ENCODE measurements at regions not wholly inside any gene's neighbourhood (a gene's known extent, or its start where the extent isn't known, plus 50 kb on each side); places are given as distances from the start of the nearest gene placed in this dataset.
"Not testable (repeated sequence)": the region's sequence is repeated elsewhere in the genome, so short reads cannot be mapped to it uniquely, and the experiment has no call there.

DNA sequence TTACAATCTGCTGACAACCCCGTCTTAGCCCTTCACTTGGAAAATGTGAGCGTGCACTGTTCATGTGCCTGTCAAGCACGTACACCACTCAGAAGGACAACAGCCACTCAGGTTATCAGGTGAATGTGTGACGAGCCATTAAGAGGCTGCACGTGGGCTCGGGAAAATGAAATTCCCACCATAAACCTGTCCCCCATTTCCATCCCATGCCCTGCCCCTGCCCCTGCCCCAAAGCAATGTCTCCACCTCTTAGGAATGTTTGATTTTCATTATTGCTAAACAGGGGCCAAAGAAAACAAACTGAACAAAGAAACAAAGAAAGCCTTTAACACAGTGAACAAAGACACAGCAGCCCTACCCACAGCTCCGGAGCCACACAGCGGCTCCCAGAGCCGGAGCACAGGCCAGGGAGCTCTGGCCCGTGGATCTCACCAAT is 90.5 kb downstream of the TMEM18 start:
- no peaks in the 10 kb centered on the region for H3K4me1 ChIP-seq (ENCODE audit: control insufficient read depth in 1 of 2, low read depth in 2 of 2)
- no peaks in the 10 kb centered on the region for H3K27me3 ChIP-seq (replicated peaks; ENCODE audit: insufficient read depth)
- H3K4me3 ChIP-seq, result no peak overlapping the region
- no peak overlapping the region for H3K27ac ChIP-seq
- DNase-seq (ENCODE audit: low spot score) (no peak), ATAC-seq (ENCODE audit: insufficient number of reproducible peaks, low FRiP score, low read depth) (no peak)
- H3K36me3 ChIP-seq, result no peaks in the 10 kb centered on the region
- no peaks in the 10 kb centered on the region for H3K9me3 ChIP-seq
- no peak for TF ChIP-seq CTCF (IDR thresholded peaks at IDR 0.05)

GRCh38 chr2:584863-585823 is 92.1 kb downstream of the TMEM18 start:
- Histone ChIP-seq H3K4me1 (ENCODE audit: control insufficient read depth in 1 of 2, low read depth in 2 of 2) (no peaks in the 10 kb centered on the region), H3K27me3 (replicated peaks; ENCODE audit: insufficient read depth) (no peaks in the 10 kb centered on the region), H3K9me3 (no peaks in the 10 kb centered on the region), H3K36me3 (no peaks in the 10 kb centered on the region), H3K27ac (no peak overlapping the region), H3K4me3 (no peak overlapping the region)
- no peak for DNase-seq (ENCODE audit: low spot score)
- no peak for TF ChIP-seq CTCF (IDR thresholded peaks at IDR 0.05)
- no peak for ATAC-seq (ENCODE audit: insufficient number of reproducible peaks, low FRiP score, low read depth)

DNA sequence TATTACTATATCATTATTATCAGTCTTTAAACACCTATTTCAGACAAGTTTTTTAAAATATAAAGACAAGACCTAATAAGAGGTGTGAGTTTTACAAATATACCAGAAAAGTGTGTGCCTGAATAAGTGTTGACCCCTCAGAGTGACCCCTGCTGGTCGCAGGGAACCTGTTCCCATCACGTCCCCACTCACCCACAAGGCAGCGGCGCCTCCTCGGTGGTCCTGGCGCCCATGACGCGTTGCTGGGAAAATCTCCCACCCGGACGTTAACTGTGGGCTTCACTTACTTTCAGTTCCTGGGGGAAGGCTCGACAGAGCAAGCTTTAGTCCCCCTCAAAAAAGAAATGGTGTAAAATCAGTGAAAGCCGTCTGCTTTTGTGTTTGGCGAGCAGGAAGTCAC is 93.5 kb downstream of the TMEM18 start:
- H3K4me3 ChIP-seq, result no peak overlapping the region

GRCh38 chr2:582792-583528 is 94.2 kb downstream of the TMEM18 start:
- H3K27me3 ChIP-seq (replicated peaks; ENCODE audit: insufficient read depth), result no peaks in the 10 kb centered on the region
- H3K27ac ChIP-seq, result no peak overlapping the region
- ATAC-seq (ENCODE audit: insufficient number of reproducible peaks, low FRiP score, low read depth) (no peak), DNase-seq (ENCODE audit: low spot score) (no peak)
- H3K4me1 ChIP-seq (ENCODE audit: control insufficient read depth in 1 of 2, low read depth in 2 of 2), result no peaks in the 10 kb centered on the region
- TF ChIP-seq CTCF (IDR thresholded peaks at IDR 0.05), result no peak
- H3K36me3 ChIP-seq, result no peaks in the 10 kb centered on the region
- no peak overlapping the region for H3K4me3 ChIP-seq
- no peaks in the 10 kb centered on the region for H3K9me3 ChIP-seq

More for the DNA sequence above, 93.5 kb downstream of the TMEM18 start:
- no peaks in the 10 kb centered on the region for H3K4me1 ChIP-seq (ENCODE audit: control insufficient read depth in 1 of 2, low read depth in 2 of 2)
- no peaks in the 10 kb centered on the region for H3K36me3 ChIP-seq
- no peak for DNase-seq (ENCODE audit: low spot score)
- H3K9me3 ChIP-seq, result no peaks in the 10 kb centered on the region
- no peak for TF ChIP-seq CTCF (IDR thresholded peaks at IDR 0.05)
- ATAC-seq (ENCODE audit: insufficient number of reproducible peaks, low FRiP score, low read depth), result no peak
- no peak overlapping the region for H3K27ac ChIP-seq
- no peaks in the 10 kb centered on the region for H3K27me3 ChIP-seq (replicated peaks; ENCODE audit: insufficient read depth)

- not testable (repeated sequence) for H3K27me3 ChIP-seq (replicated peaks; ENCODE audit: insufficient read depth); H3K4me1 ChIP-seq (ENCODE audit: control insufficient read depth in 1 of 2, low read depth in 2 of 2); H3K36me3 ChIP-seq; H3K4me3 ChIP-seq; ATAC-seq (ENCODE audit: insufficient number of reproducible peaks, low FRiP score, low read depth); H3K27ac ChIP-seq; DNase-seq (ENCODE audit: low spot score); H3K9me3 ChIP-seq
These were observed 94.9 kb downstream of the TMEM18 start for GRCh38 chr2:582289-582688.
